ENCODE measurements at regions not wholly inside any gene's neighbourhood (a gene's known extent, or its start where the extent isn't known, plus 50 kb on each side); places are given as distances from the start of the nearest gene placed in this dataset.

DNA sequence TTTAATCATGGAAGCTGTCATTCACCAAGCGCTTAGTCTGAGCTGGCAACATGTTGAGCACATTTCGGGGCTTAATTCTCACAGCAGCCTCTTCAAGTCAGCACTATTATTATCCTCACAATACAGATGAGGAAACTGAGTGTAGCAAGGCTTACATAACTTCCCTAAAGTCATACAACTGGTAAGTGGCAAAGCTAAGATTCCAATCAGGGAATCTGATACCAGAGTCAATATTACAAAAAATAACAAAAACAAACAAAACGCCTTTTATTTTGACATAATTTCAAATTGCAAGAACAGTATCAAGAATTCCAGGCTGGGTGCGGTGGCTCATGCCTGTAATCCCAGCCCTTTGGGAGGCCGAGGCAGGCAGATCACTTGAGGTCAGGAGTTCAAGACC, 120.4 kb upstream of the DUSP21 start:
- no peaks in the 10 kb centered on the region for H3K4me1 Mint-ChIP-seq (ENCODE audit: unreplicated experiment)
- no peak for DNase-seq (ENCODE audit: extremely low spot score, unreplicated experiment)
- TF ChIP-seq, protein P1, sequence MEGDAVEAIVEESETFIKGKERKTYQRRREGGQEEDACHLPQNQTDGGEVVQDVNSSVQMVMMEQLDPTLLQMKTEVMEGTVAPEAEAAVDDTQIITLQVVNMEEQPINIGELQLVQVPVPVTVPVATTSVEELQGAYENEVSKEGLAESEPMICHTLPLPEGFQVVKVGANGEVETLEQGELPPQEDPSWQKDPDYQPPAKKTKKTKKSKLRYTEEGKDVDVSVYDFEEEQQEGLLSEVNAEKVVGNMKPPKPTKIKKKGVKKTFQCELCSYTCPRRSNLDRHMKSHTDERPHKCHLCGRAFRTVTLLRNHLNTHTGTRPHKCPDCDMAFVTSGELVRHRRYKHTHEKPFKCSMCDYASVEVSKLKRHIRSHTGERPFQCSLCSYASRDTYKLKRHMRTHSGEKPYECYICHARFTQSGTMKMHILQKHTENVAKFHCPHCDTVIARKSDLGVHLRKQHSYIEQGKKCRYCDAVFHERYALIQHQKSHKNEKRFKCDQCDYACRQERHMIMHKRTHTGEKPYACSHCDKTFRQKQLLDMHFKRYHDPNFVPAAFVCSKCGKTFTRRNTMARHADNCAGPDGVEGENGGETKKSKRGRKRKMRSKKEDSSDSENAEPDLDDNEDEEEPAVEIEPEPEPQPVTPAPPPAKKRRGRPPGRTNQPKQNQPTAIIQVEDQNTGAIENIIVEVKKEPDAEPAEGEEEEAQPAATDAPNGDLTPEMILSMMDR (IDR thresholded peaks at IDR 0.05) = no peak
- H3K4me3 Mint-ChIP-seq (ENCODE audit: unreplicated experiment) = no peak overlapping the region
- no peak overlapping the region for H3K27ac Mint-ChIP-seq (ENCODE audit: unreplicated experiment)
- H3K36me3 Mint-ChIP-seq (ENCODE audit: unreplicated experiment) = no peaks in the 10 kb centered on the region
- peaks cover 7% of the 10 kb centered on the region for H3K9me3 Mint-ChIP-seq (ENCODE audit: unreplicated experiment)
- no peaks in the 10 kb centered on the region for H3K27me3 Mint-ChIP-seq (ENCODE audit: unreplicated experiment)

DNA sequence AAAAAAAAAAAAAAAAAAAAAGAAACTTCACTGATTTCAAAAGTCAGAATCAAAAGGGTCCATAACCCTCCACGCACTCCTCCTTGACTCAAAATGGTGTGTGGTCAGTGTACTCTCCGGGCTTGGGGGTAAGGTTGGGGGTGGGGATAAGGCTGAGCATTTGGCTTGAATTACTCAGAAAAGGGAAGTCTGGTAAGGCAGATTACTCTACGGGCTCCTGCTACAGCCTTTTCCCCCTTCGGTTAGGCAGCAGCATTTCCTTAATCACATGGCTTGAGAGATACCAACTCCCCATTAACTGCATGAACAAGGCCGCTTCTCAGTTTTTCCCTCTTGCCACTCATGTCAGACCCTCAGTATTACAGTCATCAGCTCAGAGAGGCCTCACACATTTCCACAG, 135.4 kb upstream of the DUSP21 start:
- no peaks in the 10 kb centered on the region for H3K9me3 Mint-ChIP-seq (ENCODE audit: unreplicated experiment)
- no peaks in the 10 kb centered on the region for H3K36me3 Mint-ChIP-seq (ENCODE audit: unreplicated experiment)
- no peak for DNase-seq (ENCODE audit: extremely low spot score, unreplicated experiment)
- H3K27me3 Mint-ChIP-seq (ENCODE audit: unreplicated experiment) = no peaks in the 10 kb centered on the region
- no peak overlapping the region for H3K4me3 Mint-ChIP-seq (ENCODE audit: unreplicated experiment)
- no peak overlapping the region for H3K27ac Mint-ChIP-seq (ENCODE audit: unreplicated experiment)
- no peaks in the 10 kb centered on the region for H3K4me1 Mint-ChIP-seq (ENCODE audit: unreplicated experiment)
- TF ChIP-seq, protein P1 (IDR thresholded peaks at IDR 0.05) = no peak

DNA sequence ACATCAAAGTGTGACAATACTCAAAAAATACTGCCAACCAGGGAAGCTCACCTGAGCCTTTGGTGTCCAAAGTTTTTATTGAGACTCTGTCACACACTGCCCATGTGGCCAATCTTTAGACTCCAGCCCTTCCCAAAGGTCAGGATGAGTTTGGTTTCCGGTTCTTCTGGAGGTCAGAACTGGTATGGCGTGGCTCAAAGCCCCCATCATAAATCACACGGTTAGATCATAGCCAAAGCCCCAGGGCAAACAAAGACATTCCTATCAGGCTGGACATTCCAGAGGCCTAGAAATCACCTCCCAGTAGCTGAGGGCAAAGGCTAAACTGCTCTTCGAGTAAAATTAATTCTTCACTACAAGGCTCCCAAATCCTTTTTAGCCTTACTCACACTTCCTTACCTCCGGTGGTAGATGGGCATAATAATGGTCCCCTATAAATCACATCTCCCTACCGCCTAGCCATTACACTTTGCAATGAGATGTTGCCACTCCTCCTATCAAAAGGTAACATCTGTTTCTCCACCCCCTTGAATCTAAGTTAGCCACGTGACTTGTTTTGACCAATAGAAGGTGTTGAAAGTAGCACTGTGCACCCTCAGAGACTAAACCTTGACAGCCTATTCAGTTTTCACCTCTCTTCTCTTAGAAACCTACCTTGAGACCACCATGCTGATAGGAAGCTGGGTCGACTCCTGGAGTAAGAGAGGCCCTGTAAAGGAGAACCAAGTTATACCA, 137.8 kb upstream of the DUSP21 start:
- no peak overlapping the region for H3K27ac Mint-ChIP-seq (ENCODE audit: unreplicated experiment)

DNA sequence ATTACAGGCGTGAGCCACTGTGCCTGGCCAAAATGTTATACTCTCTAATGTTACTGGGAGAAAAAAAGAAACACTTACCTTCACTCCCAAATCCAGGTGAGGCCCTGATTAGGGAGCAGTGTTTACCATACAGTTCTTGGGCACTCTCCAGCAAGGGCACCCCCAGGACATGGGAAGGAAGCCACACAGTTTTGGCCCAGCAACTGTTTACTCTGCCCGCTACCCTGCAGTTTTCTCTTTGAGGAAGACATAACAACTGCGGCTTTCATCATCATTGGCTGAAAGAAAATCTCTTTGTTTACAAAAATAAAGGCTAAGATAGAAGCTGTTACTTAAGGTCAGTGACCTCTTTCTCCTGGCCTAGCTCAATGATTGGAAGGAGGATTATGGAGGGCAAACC, 145.5 kb upstream of the DUSP21 start:
- Mint-ChIP-seq H3K4me1 (ENCODE audit: unreplicated experiment) (no peaks in the 10 kb centered on the region), H3K27me3 (ENCODE audit: unreplicated experiment) (no peaks in the 10 kb centered on the region), H3K36me3 (ENCODE audit: unreplicated experiment) (no peaks in the 10 kb centered on the region), H3K27ac (ENCODE audit: unreplicated experiment) (no peak overlapping the region), H3K4me3 (ENCODE audit: unreplicated experiment) (no peak overlapping the region), H3K9me3 (ENCODE audit: unreplicated experiment) (peaks cover 7% of the 10 kb centered on the region)
- TF ChIP-seq, protein P1 (IDR thresholded peaks at IDR 0.05) = no peak
- no peak for DNase-seq (ENCODE audit: extremely low spot score, unreplicated experiment)

More for the DNA sequence above, 137.8 kb upstream of the DUSP21 start:
- H3K4me1 Mint-ChIP-seq (ENCODE audit: unreplicated experiment) = no peaks in the 10 kb centered on the region
- DNase-seq (ENCODE audit: extremely low spot score, unreplicated experiment) = no peak
- no peak overlapping the region for H3K4me3 Mint-ChIP-seq (ENCODE audit: unreplicated experiment)
- TF ChIP-seq, protein P1 (IDR thresholded peaks at IDR 0.05) = no peak
- H3K9me3 Mint-ChIP-seq (ENCODE audit: unreplicated experiment) = no peaks in the 10 kb centered on the region
- H3K27me3 Mint-ChIP-seq (ENCODE audit: unreplicated experiment) = no peaks in the 10 kb centered on the region
- no peaks in the 10 kb centered on the region for H3K36me3 Mint-ChIP-seq (ENCODE audit: unreplicated experiment)

DNA sequence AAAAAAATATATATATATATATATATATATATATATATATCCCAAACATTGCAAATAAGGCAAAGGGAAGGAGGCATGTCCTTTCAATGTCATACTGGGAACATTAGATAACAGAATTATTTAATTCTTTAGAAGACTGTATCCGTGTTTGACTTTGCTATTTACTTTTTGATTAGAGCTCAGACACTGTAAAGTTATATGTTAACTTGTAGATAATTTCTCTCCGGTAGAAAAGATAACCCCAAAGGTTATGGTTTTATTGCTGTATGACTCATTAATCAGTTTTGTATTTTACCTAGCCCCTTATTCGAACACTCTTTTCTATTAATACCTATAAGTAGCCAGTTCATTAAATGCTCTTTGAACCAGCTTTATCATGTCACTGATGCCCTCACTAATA, 150.6 kb upstream of the DUSP21 start:
- Mint-ChIP-seq H3K27me3 (ENCODE audit: unreplicated experiment) (no peaks in the 10 kb centered on the region), H3K4me3 (ENCODE audit: unreplicated experiment) (no peak overlapping the region), H3K27ac (ENCODE audit: unreplicated experiment) (no peak overlapping the region), H3K4me1 (ENCODE audit: unreplicated experiment) (no peaks in the 10 kb centered on the region), H3K9me3 (ENCODE audit: unreplicated experiment) (peaks cover 7% of the 10 kb centered on the region), H3K36me3 (ENCODE audit: unreplicated experiment) (no peaks in the 10 kb centered on the region)
- DNase-seq (ENCODE audit: extremely low spot score, unreplicated experiment) = no peak
- TF ChIP-seq, protein P1 (IDR thresholded peaks at IDR 0.05) = no peak

Measured in osteocyte (in vitro differentiated cells).